Fibroblast of lung (primary cell): ENCODE measurements at regions not wholly inside any gene's neighbourhood (a gene's known extent, or its start where the extent isn't known, plus 50 kb on each side); places are given as distances from the start of the nearest gene placed in this dataset.

ENCODE experiments used
- EZH2 ChIP-seq: IDR thresholded peaks from 2 replicates; pipeline ENCODE4 v1.5.1; 2012; ENCODE audit warnings: low read length, control low read depth, mild to moderate bottlenecking; ENCODE audit errors: missing control alignments
- TF ChIP-seq, protein P1 (sequence below), 2 donors: IDR thresholded peaks in 1 of 2; conservative IDR thresholded peaks in 1 of 2; 1 replicate in 1 of 2; 2 replicates in 1 of 2; pipeline ENCODE4 v1.5.1; 2011 to 2012; ENCODE audit warnings: low read length in 2 of 2, control low read depth in 1 of 2, inconsistent platforms in 1 of 2, low read depth in 1 of 2, mild to moderate bottlenecking in 1 of 2

DNA sequence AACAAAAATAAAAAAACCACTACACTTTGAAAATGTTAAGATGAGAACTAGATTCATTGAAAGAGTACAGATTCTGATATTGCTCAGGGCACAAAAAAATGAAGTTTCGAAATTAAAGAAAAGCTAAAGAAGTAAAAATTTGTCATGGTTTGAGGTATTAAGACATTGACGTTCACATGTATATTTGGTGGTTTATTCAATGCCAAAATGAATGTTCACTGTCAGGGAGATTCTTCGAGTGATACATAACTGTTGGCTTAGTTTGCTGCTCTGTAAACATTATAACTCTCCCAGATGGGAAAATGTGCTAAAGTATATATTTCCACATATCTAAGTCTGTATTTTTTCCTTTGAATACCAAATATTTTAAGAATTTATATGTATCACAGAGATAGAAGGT, 345.0 kb downstream of the SEMA3D start:
- TF ChIP-seq, protein P1, sequence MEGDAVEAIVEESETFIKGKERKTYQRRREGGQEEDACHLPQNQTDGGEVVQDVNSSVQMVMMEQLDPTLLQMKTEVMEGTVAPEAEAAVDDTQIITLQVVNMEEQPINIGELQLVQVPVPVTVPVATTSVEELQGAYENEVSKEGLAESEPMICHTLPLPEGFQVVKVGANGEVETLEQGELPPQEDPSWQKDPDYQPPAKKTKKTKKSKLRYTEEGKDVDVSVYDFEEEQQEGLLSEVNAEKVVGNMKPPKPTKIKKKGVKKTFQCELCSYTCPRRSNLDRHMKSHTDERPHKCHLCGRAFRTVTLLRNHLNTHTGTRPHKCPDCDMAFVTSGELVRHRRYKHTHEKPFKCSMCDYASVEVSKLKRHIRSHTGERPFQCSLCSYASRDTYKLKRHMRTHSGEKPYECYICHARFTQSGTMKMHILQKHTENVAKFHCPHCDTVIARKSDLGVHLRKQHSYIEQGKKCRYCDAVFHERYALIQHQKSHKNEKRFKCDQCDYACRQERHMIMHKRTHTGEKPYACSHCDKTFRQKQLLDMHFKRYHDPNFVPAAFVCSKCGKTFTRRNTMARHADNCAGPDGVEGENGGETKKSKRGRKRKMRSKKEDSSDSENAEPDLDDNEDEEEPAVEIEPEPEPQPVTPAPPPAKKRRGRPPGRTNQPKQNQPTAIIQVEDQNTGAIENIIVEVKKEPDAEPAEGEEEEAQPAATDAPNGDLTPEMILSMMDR (conservative IDR thresholded peaks at IDR 0.05 in 1 of 2, IDR thresholded peaks at IDR 0.05 in 1 of 2; ENCODE audit: low read depth in 1 of 2, low read length in 2 of 2): no peak
- TF ChIP-seq EZH2: no peak
